Tibial nerve (tissue), 4 donors: ENCODE measurements at regions not wholly inside any gene's neighbourhood (a gene's known extent, or its start where the extent isn't known, plus 50 kb on each side); places are given as distances from the start of the nearest gene placed in this dataset.

Source experiments
- DNase-seq, 2 donors: peaks; one replicate each; pipeline ENCODE4 v3.0.0-alpha.2; 2019; ENCODE audit warnings: low spot score in 2 of 2
- H3K27ac ChIP-seq, 4 donors: fragments of 200-600 bp; sonication (generic) in 3 of 4; one replicate each; pipeline ENCODE4 v1.5.1; 2017 to 2019; ENCODE audit warnings: mild to moderate bottlenecking in 1 of 4
- H3K27me3 ChIP-seq, 2 donors: fragments of 200-600 bp; sonication (generic) in 1 of 2; one replicate each; pipeline versions ENCODE4 v1.5.1 to v1.6.0; 2017 to 2019
- H3K36me3 ChIP-seq, 3 donors: fragments of 200-600 bp; sonication (generic); one replicate each; pipeline ENCODE4 v1.5.1; 2018 to 2019
- H3K4me1 ChIP-seq, 4 donors: fragments of 200-600 bp; sonication (generic) in 3 of 4; one replicate each; pipeline ENCODE4 v1.5.1; 2017 to 2019
- H3K4me3 ChIP-seq, 4 donors: fragments of 200-600 bp; sonication (generic) in 3 of 4; one replicate each; pipeline ENCODE4 v1.5.1; 2017 to 2019; ENCODE audit warnings: mild to moderate bottlenecking in 1 of 4, moderate library complexity in 1 of 4
- H3K9me3 ChIP-seq, 4 donors: fragments of 200-600 bp; sonication (generic) in 3 of 4; one replicate each; pipeline ENCODE4 v1.5.1; 2017 to 2019
- CTCF ChIP-seq, 5 experiments: fragments of 200-600 bp in 3 of 5; fragments of 450-650 bp in 2 of 5; sonication (generic) in 3 of 5; IDR thresholded peaks; one replicate each; pipeline ENCODE4 v1.5.1; 2016 to 2019; ENCODE audit warnings: antibody characterized with exemption in 5 of 5, mild to moderate bottlenecking in 3 of 5, moderate library complexity in 2 of 5
- EP300 ChIP-seq, 2 donors: sonication (generic); formaldehyde crosslinking; IDR thresholded peaks; one replicate each; pipeline ENCODE4 v1.6.1; 2017; ENCODE audit warnings: antibody characterized with exemption in 2 of 2, mild to moderate bottlenecking in 1 of 2
- POLR2A ChIP-seq, 2 donors: fragments of 450-650 bp; IDR thresholded peaks; one replicate each; pipeline ENCODE4 v1.6.1; 2017; ENCODE audit warnings: antibody characterized with exemption in 2 of 2, mild to moderate bottlenecking in 2 of 2, moderate library complexity in 2 of 2
- WGBS, 2 donors: methylation state at CpG; one replicate each; pipeline ENCODE4 v1.1.5; 2018; 5-methylcytosine and 5-hydroxymethylcytosine counted together

GRCh38 chr6:6750594-6751265, 162.2 kb downstream of the LY86 start:
- Histone ChIP-seq H3K27ac (peak overlapping the region in 3 of 4 donors; percentile 54 to 72 (median 66)), H3K27me3 (no peaks in the 10 kb centered on the region), H3K4me3 (no peak overlapping the region), H3K9me3 (no peaks in the 10 kb centered on the region), H3K36me3 (no peaks in the 10 kb centered on the region), H3K4me1 (peaks cover 0 to 38% (median 22%) of the 10 kb centered on the region in 4 donors)
- DNase-seq, result no peak
- WGBS, 2 donors, result 79 to 81% methylated on average over 10 of the region's 10 CpGs
- TF ChIP-seq CTCF (IDR thresholded peaks at IDR 0.05) (no peak), EP300 (IDR thresholded peaks at IDR 0.05) (no peak), POLR2A (IDR thresholded peaks at IDR 0.05) (no peak)

GRCh38 chr6:6751266-6751596, 162.7 kb downstream of the LY86 start:
- no peaks in the 10 kb centered on the region for H3K36me3 ChIP-seq
- H3K4me1 ChIP-seq, result peaks cover 0 to 38% (median 22%) of the 10 kb centered on the region in 4 donors
- TF ChIP-seq EP300 (IDR thresholded peaks at IDR 0.05) (no peak), POLR2A (IDR thresholded peaks at IDR 0.05) (no peak), CTCF (IDR thresholded peaks at IDR 0.05) (no peak)
- no peak for DNase-seq
- H3K27me3 ChIP-seq, result no peaks in the 10 kb centered on the region
- H3K4me3 ChIP-seq, result no peak overlapping the region
- peak overlapping the region in 3 of 4 donors; percentile 54 to 72 (median 66) for H3K27ac ChIP-seq
- WGBS, 2 donors, result 55 to 82% methylated on average over 2 of the region's 2 CpGs
- no peaks in the 10 kb centered on the region for H3K9me3 ChIP-seq

GRCh38 chr6:6751619-6752023, 163.1 kb downstream of the LY86 start:
- Histone ChIP-seq H3K27me3 (no peaks in the 10 kb centered on the region), H3K4me1 (peaks cover 0 to 38% (median 22%) of the 10 kb centered on the region in 4 donors), H3K36me3 (no peaks in the 10 kb centered on the region), H3K4me3 (no peak overlapping the region), H3K9me3 (no peaks in the 10 kb centered on the region), H3K27ac (peak overlapping the region in 3 of 4 donors; percentile 54 to 72 (median 66))
- peak in 1 of 2 donors; percentile 28 for DNase-seq
- peak in 1 of 2 donors; percentile 7 for TF ChIP-seq EP300 (IDR thresholded peaks at IDR 0.05)
- no peak for TF ChIP-seq POLR2A (IDR thresholded peaks at IDR 0.05)
- peak in 1 of 5 experiments; percentile 12 for TF ChIP-seq CTCF (IDR thresholded peaks at IDR 0.05)
- WGBS, 2 donors, result 9 to 34% methylated on average over 8 of the region's 8 CpGs

- peak overlapping the region in 3 of 4 donors; percentile 54 to 72 (median 66) for H3K27ac ChIP-seq
- no peak for DNase-seq
- TF ChIP-seq POLR2A (IDR thresholded peaks at IDR 0.05) (no peak), EP300 (IDR thresholded peaks at IDR 0.05) (no peak), CTCF (IDR thresholded peaks at IDR 0.05) (no peak)
- H3K4me1 ChIP-seq, result peaks cover 0 to 38% (median 22%) of the 10 kb centered on the region in 4 donors
- no peaks in the 10 kb centered on the region for H3K36me3 ChIP-seq
- H3K9me3 ChIP-seq, result no peaks in the 10 kb centered on the region
- H3K27me3 ChIP-seq, result no peaks in the 10 kb centered on the region
- WGBS, 2 donors, result 52 to 62% methylated on average over 4 of the region's 4 CpGs
- H3K4me3 ChIP-seq, result no peak overlapping the region
Observed at GRCh38 chr6:6752129-6752528, 163.6 kb downstream of the LY86 start.

GRCh38 chr6:6753301-6753700, 164.8 kb downstream of the LY86 start:
- no peak overlapping the region for H3K27ac ChIP-seq
- no peaks in the 10 kb centered on the region for H3K27me3 ChIP-seq

More at GRCh38 chr6:6753301-6753700, 164.8 kb downstream of the LY86 start:
- WGBS, 2 donors, result 91 to 97% methylated on average over 8 of the region's 8 CpGs
- H3K9me3 ChIP-seq, result no peaks in the 10 kb centered on the region
- no peak overlapping the region for H3K4me3 ChIP-seq
- no peaks in the 10 kb centered on the region for H3K36me3 ChIP-seq
- TF ChIP-seq EP300 (IDR thresholded peaks at IDR 0.05), result no peak
- TF ChIP-seq CTCF (IDR thresholded peaks at IDR 0.05), result no peak
- no peak for TF ChIP-seq POLR2A (IDR thresholded peaks at IDR 0.05)
- no peak for DNase-seq
- H3K4me1 ChIP-seq, result peaks cover 0 to 38% (median 22%) of the 10 kb centered on the region in 4 donors
